SK-N-SH treated with all-trans-retinoic acid at 6 μM for 48 hours (cell line): ENCODE measurements at regions not wholly inside any gene's neighbourhood (a gene's known extent, or its start where the extent isn't known, plus 50 kb on each side); places are given as distances from the start of the nearest gene placed in this dataset.
A peak's percentile ranks its signal among the peaks of the same experiment; 100 is the strongest.

Experiments
- ATAC-seq: fragments of 200-7000 bp; cut with Tn5 transposase; 3 replicates; pipeline ENCODE4 v1.9.1; 2020; ENCODE audit warnings: mild to moderate bottlenecking, moderate library complexity
- ARNTL ChIP-seq: fragments of 450-650 bp; formaldehyde crosslinking; IDR thresholded peaks from 2 replicates; pipeline ENCODE4 v1.5.0; 2020; ENCODE audit warnings: low read depth, mild to moderate bottlenecking, moderate library complexity, borderline replicate concordance
- BACH2 ChIP-seq: fragments of 250-450 bp; sonication (Bioruptor Pico); IDR thresholded peaks from 2 replicates; pipeline ENCODE4 v1.9.0; 2021; ENCODE audit warnings: mild to moderate bottlenecking, borderline replicate concordance
- CREB5 ChIP-seq: fragments of 250-450 bp; sonication (Bioruptor Pico); IDR thresholded peaks from 2 replicates; pipeline ENCODE4 v1.5.1; 2020; ENCODE audit warnings: low read depth, mild to moderate bottlenecking, moderate library complexity
- ISL1 ChIP-seq: fragments of 250-450 bp; sonication (Bioruptor Pico); IDR thresholded peaks from 2 replicates; pipeline ENCODE4 v2.1.2; 2022; ENCODE audit warnings: mild to moderate bottlenecking, moderate library complexity
- OSR1 ChIP-seq: fragments of 250-450 bp; sonication (Bioruptor Pico); IDR thresholded peaks from 2 replicates; pipeline ENCODE4 v1.8.0; 2022; ENCODE audit warnings: moderate library complexity, mild to moderate bottlenecking, inconsistent platforms
- PATZ1 ChIP-seq: fragments of 250-450 bp; sonication (Bioruptor Pico); IDR thresholded peaks from 2 replicates; pipeline ENCODE4 v1.8.0; 2020; ENCODE audit warnings: mild to moderate bottlenecking, moderate library complexity, borderline replicate concordance
- PPARA ChIP-seq: fragments of 250-450 bp; sonication (Bioruptor Pico); IDR thresholded peaks from 2 replicates; pipeline ENCODE4 v1.5.0; 2020; ENCODE audit warnings: mild to moderate bottlenecking, borderline replicate concordance
- RARB ChIP-seq: fragments of 250-450 bp; sonication (Bioruptor Pico); IDR thresholded peaks from 2 replicates; pipeline ENCODE4 v1.8.0; 2021; ENCODE audit warnings: mild to moderate bottlenecking, moderate library complexity
- SNAI2 ChIP-seq: fragments of 250-450 bp; sonication (Bioruptor Pico); IDR thresholded peaks from 2 replicates; pipeline ENCODE4 v1.5.0; 2020; ENCODE audit warnings: mild to moderate bottlenecking, moderate library complexity
- TCF4 ChIP-seq: fragments of 250-450 bp; sonication (Bioruptor Pico); IDR thresholded peaks from 2 replicates; pipeline ENCODE4 v1.8.0; 2021; ENCODE audit warnings: mild to moderate bottlenecking, moderate library complexity, borderline replicate concordance
- TOX ChIP-seq: fragments of 250-450 bp; sonication (Bioruptor Pico); IDR thresholded peaks from 2 replicates; pipeline ENCODE4 v1.8.0; 2021; ENCODE audit warnings: mild to moderate bottlenecking, moderate library complexity, borderline replicate concordance
- ZC3H10 ChIP-seq: fragments of 250-450 bp; sonication (Bioruptor Pico); IDR thresholded peaks from 2 replicates; pipeline ENCODE4 v1.5.1; 2021; ENCODE audit warnings: mild to moderate bottlenecking, moderate library complexity
- ZFP3 ChIP-seq: fragments of 250-450 bp; sonication (Bioruptor Pico); IDR thresholded peaks from 2 replicates; pipeline ENCODE4 v1.5.0; 2020; ENCODE audit warnings: mild to moderate bottlenecking, moderate library complexity
- ZFP30 ChIP-seq: fragments of 450-650 bp; formaldehyde crosslinking; IDR thresholded peaks from 2 replicates; pipeline ENCODE4 v1.5.0; 2022; ENCODE audit warnings: mild to moderate bottlenecking, moderate library complexity
- ZNF565 ChIP-seq: fragments of 450-650 bp; formaldehyde crosslinking; conservative IDR thresholded peaks from 2 replicates; pipeline ENCODE4 v1.5.0; 2020; ENCODE audit warnings: low read depth, mild to moderate bottlenecking, moderate library complexity
- ZNF70 ChIP-seq: fragments of 450-650 bp; formaldehyde crosslinking; IDR thresholded peaks from 2 replicates; pipeline ENCODE4 v1.5.0; 2020; ENCODE audit warnings: mild to moderate bottlenecking, moderate library complexity
- ZNF8 ChIP-seq: fragments of 450-650 bp; formaldehyde crosslinking; IDR thresholded peaks from 2 replicates; pipeline ENCODE4 v1.5.0; 2020; ENCODE audit warnings: mild to moderate bottlenecking, moderate library complexity
- TF ChIP-seq, protein P1 (sequence below): fragments of 250-450 bp; sonication (Bioruptor Pico); IDR thresholded peaks from 2 replicates; pipeline ENCODE4 v1.8.0; 2021; ENCODE audit warnings: low read depth, mild to moderate bottlenecking, moderate library complexity, borderline replicate concordance
- TF ChIP-seq, protein P2 (sequence below): fragments of 250-450 bp; sonication (Bioruptor Pico); IDR thresholded peaks from 2 replicates; pipeline ENCODE4 v1.5.1; 2021; ENCODE audit warnings: mild to moderate bottlenecking, moderate library complexity

DNA sequence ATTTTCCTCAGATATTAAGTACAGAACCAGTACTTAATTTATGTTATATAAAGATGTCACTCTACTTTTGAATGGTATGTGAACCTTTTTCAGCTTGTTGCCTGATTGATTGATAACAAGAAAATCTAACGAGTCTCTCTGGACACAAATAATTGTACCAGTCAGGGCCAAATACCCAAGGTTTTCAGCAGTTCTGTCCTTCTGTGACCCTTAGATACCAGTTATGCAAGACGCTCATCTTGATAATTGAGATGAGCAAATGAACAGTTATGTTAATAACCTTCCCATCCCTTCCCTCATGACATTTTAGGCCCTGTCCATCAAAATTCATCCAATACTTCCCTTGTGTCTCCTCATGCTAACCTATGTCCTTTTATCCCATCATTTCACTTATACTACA is 185.9 kb upstream of the G2E3 start:
- TF ChIP-seq, protein P1, sequence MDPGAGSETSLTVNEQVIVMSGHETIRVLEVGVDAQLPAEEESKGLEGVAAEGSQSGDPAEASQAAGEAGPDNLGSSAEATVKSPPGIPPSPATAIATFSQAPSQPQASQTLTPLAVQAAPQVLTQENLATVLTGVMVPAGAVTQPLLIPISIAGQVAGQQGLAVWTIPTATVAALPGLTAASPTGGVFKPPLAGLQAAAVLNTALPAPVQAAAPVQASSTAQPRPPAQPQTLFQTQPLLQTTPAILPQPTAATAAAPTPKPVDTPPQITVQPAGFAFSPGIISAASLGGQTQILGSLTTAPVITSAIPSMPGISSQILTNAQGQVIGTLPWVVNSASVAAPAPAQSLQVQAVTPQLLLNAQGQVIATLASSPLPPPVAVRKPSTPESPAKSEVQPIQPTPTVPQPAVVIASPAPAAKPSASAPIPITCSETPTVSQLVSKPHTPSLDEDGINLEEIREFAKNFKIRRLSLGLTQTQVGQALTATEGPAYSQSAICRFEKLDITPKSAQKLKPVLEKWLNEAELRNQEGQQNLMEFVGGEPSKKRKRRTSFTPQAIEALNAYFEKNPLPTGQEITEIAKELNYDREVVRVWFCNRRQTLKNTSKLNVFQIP (CRISPR knock-in tag) = no peak
- no peak for TF ChIP-seq TOX
- TF ChIP-seq ZNF70 (CRISPR knock-in tag) = no peak
- no peak for TF ChIP-seq TCF4 (CRISPR knock-in tag)
- no peak for TF ChIP-seq PATZ1 (CRISPR knock-in tag)
- no peak for TF ChIP-seq SNAI2 (CRISPR knock-in tag)
- TF ChIP-seq OSR1 (CRISPR knock-in tag) = no peak
- no peak for TF ChIP-seq PPARA (CRISPR knock-in tag)
- TF ChIP-seq ZNF8 (CRISPR knock-in tag) = no peak
- TF ChIP-seq ZFP30 (CRISPR knock-in tag) = no peak
- TF ChIP-seq ZC3H10 (CRISPR knock-in tag) = no peak
- no peak for TF ChIP-seq CREB5 (CRISPR knock-in tag)
- TF ChIP-seq RARB (CRISPR knock-in tag) = no peak
- TF ChIP-seq ZNF565 = no peak
- TF ChIP-seq ARNTL (CRISPR knock-in tag) = no peak
- no peak for TF ChIP-seq ISL1
- ATAC-seq = no peak

DNA sequence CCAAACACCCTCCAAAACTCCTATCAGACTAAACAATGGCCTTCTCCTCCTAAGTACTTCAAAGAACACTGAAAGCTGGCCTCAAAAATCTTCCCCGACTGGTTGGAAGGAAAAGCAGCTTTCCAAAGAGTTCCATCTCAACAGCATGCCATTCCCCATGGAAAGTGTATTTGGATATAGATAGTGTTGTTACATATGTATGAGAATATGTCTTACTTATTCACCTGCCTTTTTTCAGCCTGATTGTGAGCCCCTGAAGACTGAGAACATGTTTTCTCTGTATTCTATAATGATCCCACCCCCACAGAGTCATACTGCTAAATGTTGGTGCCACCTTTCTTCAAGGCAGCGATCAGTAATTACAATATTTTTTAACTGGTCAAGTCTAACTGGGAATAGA is 185.4 kb upstream of the G2E3 start:
- ATAC-seq = no peak
- TF ChIP-seq ZFP3 (CRISPR knock-in tag) (no peak), BACH2 (CRISPR knock-in tag) (no peak), SNAI2 (CRISPR knock-in tag) (no peak), ISL1 (no peak)

GRCh38 chr14:30375296-30375892 is 183.6 kb upstream of the G2E3 start:
- TF ChIP-seq CREB5 (CRISPR knock-in tag) = no peak
- no peak for TF ChIP-seq ZNF565
- TF ChIP-seq ARNTL (CRISPR knock-in tag) = no peak
- TF ChIP-seq, protein P2, sequence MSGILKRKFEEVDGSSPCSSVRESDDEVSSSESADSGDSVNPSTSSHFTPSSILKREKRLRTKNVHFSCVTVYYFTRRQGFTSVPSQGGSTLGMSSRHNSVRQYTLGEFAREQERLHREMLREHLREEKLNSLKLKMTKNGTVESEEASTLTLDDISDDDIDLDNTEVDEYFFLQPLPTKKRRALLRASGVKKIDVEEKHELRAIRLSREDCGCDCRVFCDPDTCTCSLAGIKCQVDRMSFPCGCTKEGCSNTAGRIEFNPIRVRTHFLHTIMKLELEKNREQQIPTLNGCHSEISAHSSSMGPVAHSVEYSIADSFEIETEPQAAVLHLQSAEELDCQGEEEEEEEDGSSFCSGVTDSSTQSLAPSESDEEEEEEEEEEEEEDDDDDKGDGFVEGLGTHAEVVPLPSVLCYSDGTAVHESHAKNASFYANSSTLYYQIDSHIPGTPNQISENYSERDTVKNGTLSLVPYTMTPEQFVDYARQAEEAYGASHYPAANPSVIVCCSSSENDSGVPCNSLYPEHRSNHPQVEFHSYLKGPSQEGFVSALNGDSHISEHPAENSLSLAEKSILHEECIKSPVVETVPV (CRISPR knock-in tag) = no peak
- no peak for TF ChIP-seq OSR1 (CRISPR knock-in tag)
- TF ChIP-seq, protein P1 (CRISPR knock-in tag) = no peak
- no peak for TF ChIP-seq ZFP30 (CRISPR knock-in tag)
- no peak for TF ChIP-seq PATZ1 (CRISPR knock-in tag)
- TF ChIP-seq ZFP3 (CRISPR knock-in tag) = no peak
- TF ChIP-seq PPARA (CRISPR knock-in tag) = no peak
- peak; percentile 91 for ATAC-seq
